CD4-positive, alpha-beta T cell treated with Interleukin-10 for 1 hour (primary cell): ENCODE measurements at regions not wholly inside any gene's neighbourhood (a gene's known extent, or its start where the extent isn't known, plus 50 kb on each side); places are given as distances from the start of the nearest gene placed in this dataset.
"Not testable (repeated sequence)": the region's sequence is repeated elsewhere in the genome, so short reads cannot be mapped to it uniquely, and the experiment has no call there.

Experiments used
- DNase-seq: peaks from one replicate; pipeline ENCODE4 v3.0.0-alpha.2; 2020

DNA sequence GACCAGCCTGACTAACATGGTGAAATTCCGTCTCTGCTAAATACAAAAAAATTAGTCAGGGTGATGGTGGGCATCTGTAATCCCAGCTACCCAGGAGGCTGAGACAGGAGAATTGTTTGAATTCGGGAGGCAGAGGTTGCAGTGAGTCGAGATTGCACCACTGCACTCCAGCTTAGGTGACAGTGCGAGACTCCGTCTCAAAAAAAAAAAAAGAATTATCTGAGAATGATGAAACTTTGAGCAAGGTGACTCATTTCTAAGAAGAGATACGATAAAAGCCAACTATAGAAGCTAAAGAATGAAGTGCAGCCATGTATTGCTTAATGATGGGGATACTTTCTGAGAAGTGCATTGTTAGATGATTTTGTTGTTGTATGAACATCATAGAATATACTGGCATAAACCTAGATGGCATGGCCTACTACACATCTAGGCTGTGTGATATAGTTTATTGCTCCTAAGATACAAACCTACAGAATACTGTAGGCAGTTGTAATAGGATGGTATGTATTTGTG lies 64.7 kb downstream of the SNRPE start:
- DNase-seq: no peak

GRCh38 chr1:203929741-203930309 lies 68.4 kb downstream of the SNRPE start:
- DNase-seq: no peak

DNA sequence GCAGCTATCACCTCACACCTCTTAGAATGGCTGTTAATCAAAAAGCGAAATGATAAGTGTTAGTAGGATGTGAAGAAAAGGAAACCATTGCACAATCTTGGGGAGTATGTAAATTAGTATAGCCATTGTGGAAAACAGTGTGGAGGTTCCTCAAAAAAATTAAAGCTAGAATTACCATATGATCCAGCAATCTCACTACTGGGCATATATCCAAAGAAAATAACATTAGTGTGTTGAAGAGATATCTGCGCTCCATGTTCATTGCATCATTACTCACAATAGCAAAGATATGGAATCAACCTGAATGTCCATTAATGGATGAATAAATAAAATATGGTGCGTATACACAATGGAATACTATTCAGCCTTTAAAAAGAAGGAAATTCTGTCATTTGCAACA lies 68.9 kb downstream of the SNRPE start:
- DNase-seq: no peak

DNA sequence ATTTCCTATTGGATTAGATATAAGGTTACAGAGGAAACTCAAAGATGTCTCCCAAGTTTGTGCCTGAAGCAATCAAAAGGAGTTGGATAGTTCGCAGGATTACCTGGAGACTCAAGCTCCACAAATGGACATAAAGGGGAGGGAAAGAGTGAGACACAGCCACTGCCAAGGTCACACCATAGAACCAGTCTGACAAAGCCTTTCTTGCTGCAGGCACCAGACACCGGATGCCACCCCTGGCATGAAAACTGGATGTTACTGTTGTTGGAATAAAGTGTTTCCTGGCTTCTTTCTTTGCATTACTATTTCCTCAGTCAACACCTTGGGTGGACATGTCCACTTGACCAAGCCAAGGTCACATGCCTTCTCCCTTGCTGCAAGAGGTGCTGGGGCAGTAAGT lies 70.6 kb downstream of the SNRPE start:
- no peak for DNase-seq

GRCh38 chr1:203932556-203932955 lies 71.2 kb downstream of the SNRPE start:
- DNase-seq: no peak

- no peak for DNase-seq
Observed at GRCh38 chr1:203934027-203934426, 72.6 kb downstream of the SNRPE start.

- DNase-seq: no peak
Observed at GRCh38 chr1:203934651-203935050, 73.3 kb downstream of the SNRPE start.

DNA sequence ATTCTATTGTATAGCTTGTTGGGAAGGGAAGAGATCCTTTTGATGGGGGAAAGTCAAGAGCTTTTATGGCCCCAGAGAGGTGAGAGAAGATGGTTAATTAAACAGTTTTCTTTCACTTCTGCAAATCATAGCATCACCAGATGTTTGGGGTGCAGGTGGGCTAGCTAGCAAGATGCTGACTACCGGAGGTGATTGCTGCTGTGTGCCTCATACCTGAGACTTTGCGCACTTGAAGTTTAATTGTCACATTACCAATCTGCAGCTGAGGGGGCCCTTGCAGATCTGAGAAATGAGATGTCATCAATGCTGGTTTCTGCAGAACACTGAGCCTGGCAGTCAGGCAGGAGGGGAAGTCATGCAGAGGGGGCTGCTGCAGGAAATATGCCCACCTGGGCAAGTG lies 73.9 kb downstream of the SNRPE start:
- DNase-seq: no peak

DNA sequence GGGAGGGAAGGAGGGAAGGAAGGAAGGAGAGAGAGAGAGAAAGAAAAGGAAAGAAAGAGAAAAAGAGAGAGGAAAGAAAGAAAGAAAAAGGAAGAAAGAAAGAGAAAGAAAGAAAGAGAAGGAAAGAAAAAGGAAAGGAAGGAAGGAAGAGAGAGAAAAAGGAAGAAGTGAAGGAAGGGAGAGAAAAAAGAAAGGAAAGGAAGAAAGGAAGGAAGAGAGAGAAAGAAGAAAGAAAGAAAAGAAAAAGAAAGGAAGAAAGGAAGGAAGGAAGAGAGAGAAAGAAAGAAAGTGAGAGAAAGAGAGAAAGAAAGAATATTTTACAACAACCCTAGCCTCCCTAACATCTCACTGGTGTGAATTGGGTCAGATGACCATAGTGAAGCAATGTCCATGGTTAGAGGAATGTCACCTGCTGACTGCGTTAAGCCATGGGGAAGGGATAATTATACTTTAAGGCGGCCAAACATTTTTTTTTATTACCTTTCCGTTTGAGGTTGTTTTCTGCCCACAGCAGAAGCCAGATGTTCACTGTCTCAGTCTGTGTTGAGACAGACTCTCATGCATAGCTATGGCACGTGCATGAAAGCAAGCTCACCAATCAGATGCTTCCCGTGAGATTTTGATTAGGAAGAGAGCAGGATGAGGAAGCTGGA lies 76.4 kb downstream of the SNRPE start:
- no peak for DNase-seq

DNA sequence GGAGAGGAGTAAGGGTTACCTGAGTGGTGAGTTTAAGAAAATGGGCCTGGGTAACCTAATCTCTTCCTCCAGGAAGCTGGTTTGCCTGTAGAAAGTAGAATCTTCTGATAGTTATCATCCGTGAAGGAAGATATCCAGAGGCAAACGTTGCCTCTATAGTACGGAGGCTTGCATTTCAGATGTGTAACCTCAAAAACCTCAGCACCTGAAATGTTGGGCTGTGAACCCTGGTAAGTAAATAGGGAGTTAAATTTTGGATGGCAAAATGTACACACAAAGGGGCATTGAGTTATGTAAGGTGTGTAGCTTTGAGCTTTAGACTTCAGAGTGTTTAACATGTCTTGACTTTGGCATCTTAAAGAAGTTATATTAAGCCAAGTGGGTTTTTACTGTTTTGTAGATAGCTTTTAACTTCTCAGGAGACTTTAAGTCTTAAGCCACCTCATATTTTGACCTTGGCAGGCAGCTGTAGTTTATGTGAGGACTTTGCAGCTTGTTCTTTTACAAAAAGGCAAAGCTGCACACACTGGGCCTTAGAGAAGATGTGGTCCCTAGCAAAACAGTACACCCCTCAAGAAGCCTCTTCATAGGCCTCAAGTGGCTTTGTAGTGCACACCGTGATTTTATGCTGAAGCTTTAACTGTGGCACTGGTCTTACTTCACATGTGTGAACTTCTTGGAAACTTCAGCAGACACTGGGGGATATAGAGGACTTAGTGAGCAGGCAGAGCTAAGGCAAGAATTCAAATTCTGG lies 83.4 kb downstream of the SNRPE start:
- DNase-seq: no peak

GRCh38 chr1:203954293-203954692 lies 92.9 kb downstream of the SNRPE start:
- DNase-seq: no peak

DNA sequence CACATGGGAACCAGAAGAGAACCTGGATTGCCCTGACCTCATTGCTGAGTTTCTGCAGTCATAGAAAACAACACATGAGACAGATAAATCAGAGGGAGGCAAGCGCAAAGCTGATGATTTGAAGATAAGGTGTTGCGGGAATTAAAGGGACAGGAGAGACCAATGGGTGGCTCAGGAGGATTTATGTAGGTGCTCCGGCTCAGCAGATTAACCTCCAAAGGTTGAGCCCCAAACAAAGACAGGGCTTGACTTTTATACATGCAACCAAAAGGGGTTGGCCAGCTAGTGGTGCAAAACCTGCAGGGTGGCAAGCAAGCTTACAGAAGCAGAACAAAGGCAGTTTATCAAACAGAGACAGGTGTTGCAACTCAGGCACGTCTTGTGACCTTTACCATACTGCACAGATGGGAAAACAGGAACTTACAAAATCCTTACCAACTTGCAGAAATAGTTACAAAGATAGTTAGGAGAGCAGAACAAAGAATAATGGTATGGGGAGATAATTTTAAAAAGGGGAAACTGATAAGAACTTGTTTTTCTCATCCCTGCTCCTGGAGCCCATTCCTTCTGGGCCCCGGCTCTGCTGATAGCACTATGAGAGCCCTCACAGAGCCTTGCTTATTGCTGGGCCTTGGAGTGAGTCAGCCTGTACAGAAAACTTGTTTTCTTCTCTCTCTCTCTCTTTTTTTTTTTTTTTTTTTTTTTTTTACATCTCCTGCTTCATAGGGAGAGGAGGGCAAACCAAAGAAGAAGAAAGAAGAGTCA lies 93.6 kb downstream of the SNRPE start:
- no peak for DNase-seq

GRCh38 chr1:203968761-203969160 lies 104.2 kb upstream of the SOX13 start:
- no peak for DNase-seq

DNA sequence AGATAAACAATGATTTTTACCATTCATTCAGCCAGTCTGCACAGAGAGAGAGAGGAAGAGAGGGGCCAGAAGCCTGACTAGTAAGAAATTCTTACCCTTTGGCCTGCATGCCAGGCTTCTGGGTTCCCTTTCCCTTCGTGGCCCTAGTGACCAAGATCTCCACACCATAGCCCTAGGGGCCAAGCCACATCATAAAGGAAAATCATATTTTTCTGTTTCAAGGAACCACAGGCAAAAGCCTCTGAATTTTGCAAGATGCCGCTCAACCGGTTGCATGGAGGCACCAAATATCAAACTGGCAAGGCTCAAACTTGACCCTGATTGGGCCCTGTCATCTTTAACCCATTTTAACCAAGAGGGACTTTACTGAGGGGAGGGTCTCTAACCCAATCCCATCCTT lies 103.1 kb upstream of the SOX13 start:
- DNase-seq: no peak

DNA sequence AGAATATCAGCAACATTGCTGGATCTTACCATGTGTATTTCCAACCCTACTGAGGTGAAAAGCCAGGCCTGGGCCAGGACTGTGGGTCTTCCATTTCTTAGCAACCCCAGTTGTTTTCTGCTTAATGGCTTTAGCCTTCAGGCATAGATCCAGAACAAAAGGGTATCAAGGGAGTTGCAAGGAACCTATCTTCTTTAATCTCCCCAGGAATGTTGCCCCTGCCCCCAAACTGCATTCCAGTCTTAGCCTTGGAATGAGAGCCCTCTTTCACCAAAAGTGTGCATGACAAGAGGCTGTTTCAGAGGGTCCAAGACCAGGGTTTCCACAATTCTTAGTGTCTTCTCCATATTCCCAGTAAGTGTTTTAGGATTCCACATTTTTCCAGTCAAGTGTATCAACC lies 87.9 kb upstream of the SOX13 start:
- no peak for DNase-seq

DNA sequence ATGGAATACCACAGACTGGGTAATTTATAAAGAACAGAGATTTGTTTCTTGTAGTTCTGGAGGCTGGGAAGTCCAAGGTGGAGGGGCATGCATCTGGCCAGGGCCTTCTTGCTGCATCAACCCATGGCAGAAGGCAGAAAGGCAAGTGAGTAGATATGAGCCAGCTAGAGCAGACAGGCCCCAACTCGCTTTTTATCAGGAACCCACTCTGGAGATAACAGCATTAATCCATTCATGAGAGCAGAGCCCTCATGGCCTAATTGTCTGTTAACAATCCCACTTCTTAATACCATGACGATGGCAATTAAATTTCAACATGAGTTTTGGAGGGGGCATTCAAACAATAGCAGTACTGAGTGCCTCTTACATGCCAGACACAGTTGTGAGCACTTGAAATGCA lies 87.2 kb upstream of the SOX13 start:
- no peak for DNase-seq

- no peak for DNase-seq
Observed at GRCh38 chr1:203986887-203987461, 85.9 kb upstream of the SOX13 start.

GRCh38 chr1:203990118-203990517 lies 82.8 kb upstream of the SOX13 start:
- DNase-seq: peak; percentile 13

GRCh38 chr1:203992440-203992839 lies 80.5 kb upstream of the SOX13 start:
- no peak for DNase-seq

GRCh38 chr1:203993256-203993655 lies 79.7 kb upstream of the SOX13 start:
- no peak for DNase-seq

GRCh38 chr1:203995228-203995627 lies 77.7 kb upstream of the SOX13 start:
- DNase-seq: no peak

DNA sequence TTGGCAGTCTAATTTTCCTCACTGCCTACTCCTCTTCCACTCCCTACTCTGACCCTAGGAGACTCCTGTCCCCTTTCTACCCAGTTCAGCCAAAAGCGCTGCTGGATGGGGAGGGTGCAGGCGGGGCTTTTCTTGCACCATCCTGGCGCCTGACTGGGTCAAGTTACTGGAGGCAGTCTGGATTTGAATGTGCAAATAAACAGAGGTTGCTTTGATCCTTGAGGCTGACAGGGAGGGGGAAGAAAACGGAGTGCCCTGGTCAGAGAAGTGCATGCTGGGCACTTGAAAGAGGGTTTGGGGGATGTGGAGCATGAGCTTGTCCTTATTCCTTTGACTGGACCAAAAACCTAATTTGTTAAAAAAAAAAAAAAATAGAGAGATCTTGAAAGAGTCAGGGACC lies 76.8 kb upstream of the SOX13 start:
- DNase-seq: no peak

GRCh38 chr1:203998571-203998970 lies 74.3 kb upstream of the SOX13 start:
- not testable (repeated sequence) for DNase-seq
